Neural cell (in vitro differentiated cells): ENCODE measurements at regions not wholly inside any gene's neighbourhood (a gene's known extent, or its start where the extent isn't known, plus 50 kb on each side); places are given as distances from the start of the nearest gene placed in this dataset.

Source experiments
- H2AFZ ChIP-seq: fragments of 200-600, 300-800 bp; sonication (generic), shearing (Covaris generic); 2 replicates; pipeline ENCODE4 v1.6.0; 2014; ENCODE audit warnings: low read depth, mild to moderate bottlenecking, antibody characterized with exemption, low read length, moderate library complexity
- H3F3A ChIP-seq: fragments of 200-600 bp; shearing (Covaris generic); 2 replicates; pipeline ENCODE4 v1.6.1; 2016; ENCODE audit warnings: mild to moderate bottlenecking, moderate library complexity, mixed read lengths, antibody characterized with exemption, low read length; ENCODE audit not compliant: insufficient read depth, poor library complexity, severe bottlenecking
- H3K27ac ChIP-seq: fragments of 200-600, 300-800 bp; sonication (generic), shearing (Covaris generic); 2 replicates; pipeline ENCODE4 v1.5.1; 2014; ENCODE audit warnings: mild to moderate bottlenecking, low read length, moderate library complexity
- H3K27me3 ChIP-seq: fragments of 300-800, 200-600 bp; sonication (generic), shearing (Covaris generic); 2 replicates; pipeline ENCODE4 v1.6.0; 2014; ENCODE audit warnings: mild to moderate bottlenecking, low read depth, low read length, moderate library complexity; ENCODE audit not compliant: insufficient read depth
- H3K36me3 ChIP-seq: fragments of 300-800, 200-600 bp; sonication (generic), shearing (Covaris generic); 2 replicates; pipeline ENCODE4 v1.5.1; 2014; ENCODE audit warnings: mild to moderate bottlenecking, antibody characterized with exemption, low read length, moderate library complexity; ENCODE audit not compliant: insufficient read depth
- H3K4me2 ChIP-seq: fragments of 300-800, 200-600 bp; sonication (generic), shearing (Covaris generic); 2 replicates; pipeline ENCODE4 v1.6.0; 2014; ENCODE audit warnings: mild to moderate bottlenecking, low read length
- H3K4me3 ChIP-seq: fragments of 300-800, 200-600 bp; sonication (generic), shearing (Covaris generic); 2 replicates; pipeline ENCODE4 v1.5.1; 2014; ENCODE audit warnings: mild to moderate bottlenecking, low read length, moderate library complexity
- H3K79me2 ChIP-seq: fragments of 200-600 bp; shearing (Covaris generic); replicated peaks from 2 replicates; pipeline ENCODE4 v1.6.0; 2014; ENCODE audit warnings: mild to moderate bottlenecking, low read length, moderate library complexity; ENCODE audit not compliant: insufficient read depth
- H3K9ac ChIP-seq: fragments of 300-800, 200-600 bp; sonication (generic), shearing (Covaris generic); 2 replicates; pipeline ENCODE4 v1.6.1; 2016; ENCODE audit warnings: mild to moderate bottlenecking, low read length, mixed read lengths
- H3K9me2 ChIP-seq: fragments of 200-600 bp; shearing (Covaris generic); 2 replicates; pipeline ENCODE4 v1.6.1; 2016; ENCODE audit warnings: mild to moderate bottlenecking, low read length, mixed read lengths; ENCODE audit not compliant: insufficient read depth
- H3K9me3 ChIP-seq: fragments of 200-600, 300-800 bp; sonication (generic), shearing (Covaris generic); 2 replicates; pipeline ENCODE4 v1.6.1; 2016; ENCODE audit warnings: mild to moderate bottlenecking, mixed run types, low read length, moderate library complexity, mixed read lengths
- H4K20me1 ChIP-seq: fragments of 200-600 bp; shearing (Covaris generic); 2 replicates; pipeline ENCODE4 v1.6.1; 2016; ENCODE audit warnings: mild to moderate bottlenecking, mixed run types; ENCODE audit not compliant: insufficient read depth
- CTCF ChIP-seq: fragments of 450-650 bp; IDR thresholded peaks from 2 replicates; pipeline ENCODE4 v1.5.1; 2014; ENCODE audit warnings: antibody characterized with exemption, mild to moderate bottlenecking, moderate library complexity; ENCODE audit not compliant: poor library complexity, severe bottlenecking
- EP300 ChIP-seq: fragments of 450-650 bp; conservative IDR thresholded peaks from 2 replicates; pipeline ENCODE4 v1.6.1; 2014; ENCODE audit warnings: antibody characterized with exemption, mild to moderate bottlenecking, moderate library complexity; ENCODE audit not compliant: poor library complexity, severe bottlenecking
- EZH2 ChIP-seq: fragments of 200-600, 300-800 bp; shearing (Covaris generic), sonication (generic); IDR thresholded peaks from 2 replicates; pipeline ENCODE4 v1.6.1; 2014; ENCODE audit warnings: antibody characterized with exemption, low read length, borderline replicate concordance, mild to moderate bottlenecking; ENCODE audit not compliant: insufficient read depth, poor library complexity, severe bottlenecking
- MXI1 ChIP-seq: fragments of 450-650 bp; conservative IDR thresholded peaks from 2 replicates; pipeline ENCODE4 v1.6.1; 2014; ENCODE audit warnings: antibody characterized with exemption, mild to moderate bottlenecking; ENCODE audit not compliant: poor library complexity, severe bottlenecking
- POLR2AphosphoS5 ChIP-seq: IDR thresholded peaks from 2 replicates; pipeline ENCODE4 v1.6.1; 2012
- RAD21 ChIP-seq: fragments of 450-650 bp; conservative IDR thresholded peaks from 2 replicates; pipeline ENCODE4 v1.6.1; 2014; ENCODE audit warnings: antibody characterized with exemption, mild to moderate bottlenecking, moderate library complexity
- REST ChIP-seq: IDR thresholded peaks from 2 replicates; pipeline ENCODE4 v1.6.1; 2012; ENCODE audit warnings: borderline replicate concordance
- SMC3 ChIP-seq: fragments of 450-650 bp; conservative IDR thresholded peaks from 2 replicates; pipeline ENCODE4 v1.6.1; 2014; ENCODE audit warnings: antibody characterized with exemption, mild to moderate bottlenecking, moderate library complexity; ENCODE audit not compliant: poor library complexity
- TAF1 ChIP-seq: IDR thresholded peaks from 2 replicates; pipeline ENCODE4 v1.6.1; 2012; ENCODE audit warnings: low read depth

GRCh38 chr4:14125375-14126129, 498.0 kb upstream of the BOD1L1 start:
- no peaks in the 10 kb centered on the region for H3K9me3 ChIP-seq
- no peak overlapping the region for H3K4me2 ChIP-seq
- no peaks in the 10 kb centered on the region for H3K27me3 ChIP-seq
- no peak for TF ChIP-seq REST
- TF ChIP-seq MXI1 = no peak
- TF ChIP-seq TAF1 = no peak
- no peak for TF ChIP-seq EP300
- TF ChIP-seq SMC3 = no peak
- no peak for TF ChIP-seq CTCF
- TF ChIP-seq POLR2AphosphoS5 = no peak
- TF ChIP-seq RAD21 = no peak
- no peak for TF ChIP-seq EZH2
- H3K79me2 ChIP-seq = no peaks in the 10 kb centered on the region
- no peaks in the 10 kb centered on the region for H3F3A ChIP-seq
- H2AFZ ChIP-seq = no peak overlapping the region
- no peaks in the 10 kb centered on the region for H3K9me2 ChIP-seq
- no peak overlapping the region for H3K9ac ChIP-seq
- H3K4me3 ChIP-seq = no peak overlapping the region
- H3K36me3 ChIP-seq = no peaks in the 10 kb centered on the region
- H3K27ac ChIP-seq = no peak overlapping the region
- H4K20me1 ChIP-seq = no peaks in the 10 kb centered on the region

DNA sequence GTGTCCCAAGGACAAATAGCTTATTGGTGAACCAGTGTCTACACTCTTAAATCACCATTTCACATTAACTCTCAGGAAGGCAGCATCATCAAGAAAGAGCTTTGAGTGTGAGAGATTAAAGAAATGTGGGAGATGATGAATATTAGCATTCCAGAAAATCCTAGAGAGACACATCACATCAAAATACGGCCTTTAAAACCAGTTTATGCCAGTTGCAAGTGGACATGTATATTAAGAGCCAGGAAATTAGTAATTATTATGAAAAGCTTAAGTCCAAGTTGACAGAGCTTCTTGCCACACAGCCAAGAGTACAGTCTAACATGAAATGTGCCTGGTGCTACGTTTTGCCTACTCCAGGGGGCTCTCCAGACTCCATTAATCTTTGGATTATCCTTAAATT, 503.0 kb upstream of the BOD1L1 start:
- no peaks in the 10 kb centered on the region for H3K27me3 ChIP-seq
- H3F3A ChIP-seq = no peaks in the 10 kb centered on the region
- no peak overlapping the region for H3K27ac ChIP-seq
- H3K9me2 ChIP-seq = no peaks in the 10 kb centered on the region
- no peaks in the 10 kb centered on the region for H3K9me3 ChIP-seq
- H3K4me3 ChIP-seq = no peak overlapping the region
- H3K79me2 ChIP-seq = no peaks in the 10 kb centered on the region
- H4K20me1 ChIP-seq = no peaks in the 10 kb centered on the region
- TF ChIP-seq SMC3 (no peak), REST (no peak), MXI1 (no peak), TAF1 (no peak), CTCF (no peak), POLR2AphosphoS5 (no peak), EZH2 (no peak), RAD21 (no peak), EP300 (no peak)
- H3K4me2 ChIP-seq = no peak overlapping the region
- no peaks in the 10 kb centered on the region for H3K36me3 ChIP-seq
- H2AFZ ChIP-seq = no peak overlapping the region
- no peak overlapping the region for H3K9ac ChIP-seq
